ENCODE measurements at regions not wholly inside any gene's neighbourhood (a gene's known extent, or its start where the extent isn't known, plus 50 kb on each side); places are given as distances from the start of the nearest gene placed in this dataset.
"Not testable (repeated sequence)": the region's sequence is repeated elsewhere in the genome, so short reads cannot be mapped to it uniquely, and the experiment has no call there.

DNA sequence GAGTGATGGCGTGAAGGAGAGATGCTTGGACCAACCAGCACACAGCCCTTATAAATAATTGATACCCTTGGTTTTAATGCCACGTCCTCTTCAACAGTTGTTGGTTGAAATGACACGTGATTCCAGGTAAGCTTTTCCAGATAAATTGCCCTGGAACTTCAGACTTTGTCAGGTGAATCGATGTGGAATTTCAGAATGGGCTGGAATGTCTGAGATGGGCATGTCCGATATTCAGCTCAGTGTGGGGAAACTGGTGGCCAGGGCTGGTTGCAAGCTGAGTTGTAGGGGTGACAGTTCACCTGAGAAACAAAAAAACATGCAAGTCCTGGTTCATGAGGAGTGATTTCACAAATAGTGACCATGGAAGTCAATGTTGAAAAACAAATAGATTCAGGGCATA, 104.0 kb upstream of the PRKX start:
- not testable (repeated sequence) for TF ChIP-seq POLR2A (IDR thresholded peaks at IDR 0.05; ENCODE audit: low read length); GATA1 (IDR thresholded peaks at IDR 0.05; ENCODE audit: low read depth, low read length)

Data from erythroblast (primary cell).